B cell (primary cell): ENCODE measurements at regions not wholly inside any gene's neighbourhood (a gene's known extent, or its start where the extent isn't known, plus 50 kb on each side); places are given as distances from the start of the nearest gene placed in this dataset.

Source experiments
- ATAC-seq: fragments of 200-7000 bp; cut with Tn5 transposase; one replicate; pipeline ENCODE4 v1.10.0; 2021; ENCODE audit warnings: low read depth, mild to moderate bottlenecking, moderate number of reproducible peaks, moderate library complexity
- CTCF ChIA-PET: fragments of 350-600 bp; sonication (Branson Sonifier 250); formaldehyde crosslinking; loops from one replicate; lab custom pipeline; 2021; ENCODE audit warnings: antibody characterized with exemption, inconsistent platforms; lab: Charles Lee
- POLR2A ChIA-PET: fragments of 350-600 bp; sonication (Branson Sonifier 250); formaldehyde crosslinking; loops from one replicate; lab custom pipeline; 2021; ENCODE audit warnings: antibody characterized with exemption; lab: Charles Lee
- DNase-seq: peaks from one replicate; pipeline ENCODE4 v3.0.0; 2013
- H2AFZ ChIP-seq: 2 replicates; pipeline ENCODE4 v1.6.1; 2012; ENCODE audit warnings: mild to moderate bottlenecking, low read depth, low read length; ENCODE audit not compliant: insufficient read depth, poor library complexity, severe bottlenecking
- H3K27ac ChIP-seq, 2 donors: 1 replicate in 1 of 2; 2 replicates in 1 of 2; pipeline ENCODE4 v1.5.1; 2012 to 2013; ENCODE audit warnings: low read length in 2 of 2, mild to moderate bottlenecking in 2 of 2, moderate library complexity in 1 of 2
- H3K27me3 ChIP-seq, 4 experiments: fragments of 200-600 bp in 1 of 4; sonication (generic) in 1 of 4; replicated peaks in 1 of 4; 1 replicate in 2 of 4; 2 replicates in 2 of 4; pipeline versions ENCODE4 v1.6.1 to v1.7.0; 2013 to 2016; ENCODE audit warnings: low read length in 3 of 4, mild to moderate bottlenecking in 2 of 4, mixed read lengths in 1 of 4, moderate library complexity in 1 of 4; ENCODE audit not compliant: insufficient read depth in 4 of 4, control insufficient read depth in 3 of 4; ENCODE audit errors: control extremely low read depth in 1 of 4
- H3K36me3 ChIP-seq, 2 experiments: replicated peaks in 1 of 2; 1 replicate in 1 of 2; 2 replicates in 1 of 2; pipeline versions ENCODE4 v1.6.1 to v1.7.1; 2013; ENCODE audit warnings: low read length in 1 of 2; ENCODE audit not compliant: insufficient read depth in 2 of 2, control insufficient read depth in 1 of 2; ENCODE audit errors: control extremely low read depth in 1 of 2, extremely low read depth in 1 of 2
- H3K4me1 ChIP-seq, 2 donors: fragments of 200-600 bp in 1 of 2; sonication (generic) in 1 of 2; 1 replicate in 1 of 2; 2 replicates in 1 of 2; pipeline versions ENCODE4 v1.5.1 to v1.6.1; 2013 to 2017; ENCODE audit warnings: low read length in 2 of 2; ENCODE audit not compliant: control insufficient read depth in 2 of 2, insufficient read depth in 2 of 2
- H3K4me2 ChIP-seq: replicated peaks from 2 replicates; pipeline ENCODE3; 2012; ENCODE audit warnings: mild to moderate bottlenecking, low read depth, low read length; ENCODE audit not compliant: poor library complexity, severe bottlenecking
- H3K4me3 ChIP-seq, 5 experiments: fragments of 200-600 bp in 1 of 5; sonication (generic) in 1 of 5; 1 replicate in 3 of 5; 2 replicates in 2 of 5; pipeline versions ENCODE4 v1.5.1 to v1.7.0; 2011 to 2016; ENCODE audit warnings: low read length in 4 of 5, mild to moderate bottlenecking in 4 of 5, low read depth in 2 of 5, control low read depth in 1 of 5, moderate library complexity in 1 of 5; ENCODE audit not compliant: insufficient read depth in 1 of 5; ENCODE audit errors: control extremely low read depth in 1 of 5, extremely low read depth in 1 of 5
- H3K79me2 ChIP-seq: fragments of 200-600 bp; sonication (generic); one replicate; pipeline ENCODE4 v1.6.0; 2016; ENCODE audit warnings: low read length; ENCODE audit not compliant: control insufficient read depth, insufficient read depth
- H3K9ac ChIP-seq: fragments of 200-600 bp; sonication (generic); 2 replicates; pipeline ENCODE4 v1.6.1; 2017; ENCODE audit warnings: mild to moderate bottlenecking, low read length, moderate library complexity
- H3K9me3 ChIP-seq, 3 donors: one replicate each; pipeline versions ENCODE4 v1.6.1 to v1.7.1; 2013; ENCODE audit warnings: low read length in 2 of 3; ENCODE audit not compliant: control insufficient read depth in 2 of 3, insufficient read depth in 1 of 3; ENCODE audit errors: control extremely low read depth in 1 of 3
- H4K20me1 ChIP-seq: 2 replicates; pipeline ENCODE4 v1.6.0; 2012; ENCODE audit warnings: mild to moderate bottlenecking, low read length; ENCODE audit not compliant: insufficient read depth, control insufficient read depth, poor library complexity, severe bottlenecking
- H3K27ac Mint-ChIP-seq: one replicate; pipeline ENCODE4 v1.8.0; 2021; ENCODE audit warnings: mixed read lengths
- H3K27me3 Mint-ChIP-seq: one replicate; pipeline ENCODE4 v1.8.0; 2021; ENCODE audit warnings: mixed read lengths
- H3K4me1 Mint-ChIP-seq: one replicate; pipeline ENCODE4 v1.8.0; 2021; ENCODE audit warnings: mixed read lengths
- H3K4me3 Mint-ChIP-seq: one replicate; pipeline ENCODE4 v1.8.0; 2021; ENCODE audit warnings: mixed read lengths
- H3K9me3 Mint-ChIP-seq: one replicate; pipeline ENCODE4 v1.8.0; 2022; ENCODE audit warnings: mixed read lengths; ENCODE audit not compliant: insufficient read depth
- CTCF ChIP-seq: fragments of 200-600 bp; IDR thresholded peaks from one replicate; pipeline ENCODE4 v1.8.0; 2022; ENCODE audit warnings: antibody characterized with exemption, mild to moderate bottlenecking
- EZH2 ChIP-seq: IDR thresholded peaks from 2 replicates; pipeline ENCODE4 v1.6.1; 2012; ENCODE audit warnings: borderline replicate concordance, low read depth, mild to moderate bottlenecking, moderate library complexity, low read length; ENCODE audit not compliant: insufficient read depth, poor library complexity, severe bottlenecking
- WGBS: methylation state at CpG from one replicate; pipeline ENCODE4 v1.1.5; 2013; ENCODE audit warnings: missing lambda C conversion rate; ENCODE audit not compliant: insufficient coverage; 5-methylcytosine and 5-hydroxymethylcytosine counted together
- intact Hi-C: fragments of 100-400 bp; cut with micrococcal nuclease; formaldehyde crosslinking; loops from one replicate; pipeline ENCODE4 v1.10.0; 2022

GRCh38 chr11:115097796-115098408 is 406.3 kb downstream of the CADM1 start:
- POLR2A ChIA-PET = no interaction called here

GRCh38 chr11:115100706-115101105 is 403.5 kb downstream of the CADM1 start:
- no peak overlapping the region for H3K9ac ChIP-seq
- H3K27ac ChIP-seq = no peak overlapping the region
- Mint-ChIP-seq H3K4me1 (no peaks in the 10 kb centered on the region), H3K4me3 (no peak overlapping the region), H3K9me3 (peaks cover 2% of the 10 kb centered on the region), H3K27ac (no peak overlapping the region), H3K27me3 (no peaks in the 10 kb centered on the region)
- H3K4me1 ChIP-seq = no peaks in the 10 kb centered on the region
- no peak overlapping the region for H2AFZ ChIP-seq
- intact Hi-C loops = no loop called here
- ChIA-PET POLR2A (no interaction called here), CTCF (no interaction called here)
- WGBS = 90% methylated on average over 9 of the region's 9 CpGs
- no peaks in the 10 kb centered on the region for H3K9me3 ChIP-seq
- H3K4me2 ChIP-seq = no peak overlapping the region
- no peaks in the 10 kb centered on the region for H4K20me1 ChIP-seq
- no peak for DNase-seq
- ATAC-seq = no peak
- no peak overlapping the region for H3K4me3 ChIP-seq
- no peaks in the 10 kb centered on the region for H3K27me3 ChIP-seq
- no peaks in the 10 kb centered on the region for H3K79me2 ChIP-seq
- TF ChIP-seq CTCF (no peak), EZH2 (no peak)
- H3K36me3 ChIP-seq = no peaks in the 10 kb centered on the region

More at GRCh38 chr11:115097796-115098408, 406.3 kb downstream of the CADM1 start:
- no peaks in the 10 kb centered on the region for H3K4me1 ChIP-seq
- no peak overlapping the region for H2AFZ ChIP-seq
- no peaks in the 10 kb centered on the region for H3K36me3 ChIP-seq
- H3K27me3 ChIP-seq = no peaks in the 10 kb centered on the region
- CTCF ChIA-PET = no interaction called here
- TF ChIP-seq EZH2 (no peak), CTCF (no peak)
- H3K27ac ChIP-seq = no peak overlapping the region
- 81% methylated on average over 4 of the region's 6 CpGs for WGBS
- H3K4me2 ChIP-seq = no peak overlapping the region
- no peaks in the 10 kb centered on the region for H3K9me3 ChIP-seq
- intact Hi-C loops = no loop called here
- no peaks in the 10 kb centered on the region for H4K20me1 ChIP-seq
- no peak overlapping the region for H3K9ac ChIP-seq
- no peak overlapping the region for H3K4me3 Mint-ChIP-seq
- no peak for DNase-seq
- no peak overlapping the region for H3K4me3 ChIP-seq
- ATAC-seq = no peak
- peaks cover 2% of the 10 kb centered on the region for H3K9me3 Mint-ChIP-seq
- no peaks in the 10 kb centered on the region for H3K4me1 Mint-ChIP-seq
- no peaks in the 10 kb centered on the region for H3K79me2 ChIP-seq
- no peaks in the 10 kb centered on the region for H3K27me3 Mint-ChIP-seq
- H3K27ac Mint-ChIP-seq = no peak overlapping the region
